HCT116 (cell line): ENCODE measurements at regions not wholly inside any gene's neighbourhood (a gene's known extent, or its start where the extent isn't known, plus 50 kb on each side); places are given as distances from the start of the nearest gene placed in this dataset.

Experiments used
- ATAC-seq: fragments of 200-7000 bp; cut with Tn5 transposase; 2 replicates; pipeline ENCODE4 v1.9.1; 2020; ENCODE audit warnings: mild to moderate bottlenecking, moderate library complexity
- BruUV-seq: library from RNA; stranded (reverse); fragments of 400-500 nt; replicated peaks from 2 replicates; lab custom pipeline; 2021; lab: Mats Ljungman, UMichigan
- CTCF ChIA-PET: fragments of 300-600 bp; sonication (Branson Sonifier 250); formaldehyde crosslinking; loops from one replicate; lab custom pipeline; 2021; ENCODE audit warnings: antibody characterized with exemption; lab: Charles Lee
- POLR2A ChIA-PET: fragments of 300-600, 350-600 bp; sonication (Branson Sonifier 250); formaldehyde crosslinking; loops from one replicate; lab custom pipeline; 2021; ENCODE audit warnings: antibody characterized with exemption; lab: Charles Lee
- RAD21 ChIA-PET, 2 experiments: fragments of 300-600 bp; sonication (Branson Sonifier 250); formaldehyde crosslinking; loops; one replicate each; lab custom pipeline; 2023; ENCODE audit warnings: low total read pairs in 2 of 2; ENCODE audit not compliant: uncharacterized antibody in 2 of 2, unreplicated experiment in 2 of 2, low non-redundant PET in 1 of 2; lab: Charles Lee
- DNase-seq: peaks from one replicate; pipeline ENCODE4 v3.0.0-alpha.2; 2010; ENCODE audit warnings: low read depth, low spot score
- H2AFZ ChIP-seq: fragments of 200-600 bp; shearing (Covaris generic), sonication (generic); 2 replicates; pipeline ENCODE4 v1.6.1; 2017; ENCODE audit warnings: low read depth, mixed run types, mixed read lengths, antibody characterized with exemption, low read length; ENCODE audit not compliant: poor library complexity, severe bottlenecking
- H3K27ac ChIP-seq: 2 replicates; pipeline ENCODE4 v1.5.1; 2012; ENCODE audit warnings: low read depth, low read length
- H3K27me3 ChIP-seq: fragments of 200-600 bp; sonication (generic); 2 replicates; pipeline ENCODE4 v1.6.1; 2016; ENCODE audit warnings: mixed run types, low read length, mixed read lengths; ENCODE audit not compliant: insufficient read depth
- H3K36me3 ChIP-seq, 2 experiments: fragments of 200-500 bp in 1 of 2; fragments of 200-600 bp in 1 of 2; sonication (Bioruptor generic) in 1 of 2; sonication (generic) in 1 of 2; 2 replicates each; pipeline versions ENCODE4 v1.5.1 to v1.6.1; 2014 to 2016; ENCODE audit warnings: low read length in 2 of 2, inconsistent platforms in 1 of 2, mixed read lengths in 1 of 2, mixed run types in 1 of 2; ENCODE audit not compliant: insufficient read depth in 2 of 2, control insufficient read depth in 1 of 2
- H3K4me1 ChIP-seq, 2 experiments: fragments of 200-600 bp in 1 of 2; sonication (generic) in 1 of 2; 2 replicates each; pipeline versions ENCODE4 v1.5.1 to v1.6.1; 2012 to 2017; ENCODE audit warnings: low read length in 2 of 2, inconsistent platforms in 1 of 2, mild to moderate bottlenecking in 1 of 2, mixed read lengths in 1 of 2, mixed run types in 1 of 2, moderate library complexity in 1 of 2; ENCODE audit not compliant: insufficient read depth in 2 of 2, control insufficient read depth in 1 of 2
- H3K4me2 ChIP-seq: fragments of 200-600 bp; sonication (generic); 2 replicates; pipeline ENCODE4 v1.6.1; 2017; ENCODE audit warnings: mixed run types, low read length, mixed read lengths
- H3K4me3 ChIP-seq, 2 experiments: fragments of 200-600 bp in 1 of 2; sonication (generic) in 1 of 2; replicated peaks in 1 of 2; 2 replicates each; pipeline ENCODE4 v1.5.1; 2011 to 2016; ENCODE audit warnings: low read length in 2 of 2, control low read depth in 1 of 2, low read depth in 1 of 2, mild to moderate bottlenecking in 1 of 2, mixed read lengths in 1 of 2, mixed run types in 1 of 2
- H3K79me2 ChIP-seq: fragments of 200-600 bp; sonication (generic); 2 replicates; pipeline ENCODE4 v1.6.1; 2017; ENCODE audit warnings: mild to moderate bottlenecking, mixed run types, low read length, moderate library complexity, mixed read lengths; ENCODE audit not compliant: insufficient read depth
- H3K9ac ChIP-seq: fragments of 200-600 bp; sonication (generic); 2 replicates; pipeline ENCODE4 v1.6.1; 2016; ENCODE audit warnings: low read length, mixed read lengths
- H3K9me2 ChIP-seq: fragments of 200-600 bp; sonication (generic), shearing (Covaris generic); 2 replicates; pipeline ENCODE4 v1.6.1; 2017; ENCODE audit warnings: mixed run types, mild to moderate bottlenecking, moderate library complexity; ENCODE audit not compliant: insufficient read depth
- H3K9me3 ChIP-seq, 2 experiments: fragments of 200-500 bp in 1 of 2; fragments of 200-600 bp in 1 of 2; sonication (Bioruptor generic) in 1 of 2; sonication (generic) in 1 of 2; 2 replicates each; pipeline ENCODE4 v1.6.1; 2014 to 2017; ENCODE audit warnings: low read length in 2 of 2, mixed read lengths in 2 of 2, inconsistent platforms in 1 of 2, low read depth in 1 of 2, mild to moderate bottlenecking in 1 of 2, mixed run types in 1 of 2, moderate library complexity in 1 of 2; ENCODE audit not compliant: control insufficient read depth in 1 of 2, insufficient read depth in 1 of 2
- H4K20me1 ChIP-seq: fragments of 200-600 bp; sonication (generic), shearing (Covaris generic); 2 replicates; pipeline ENCODE4 v1.6.1; 2017; ENCODE audit warnings: mixed run types, mild to moderate bottlenecking, moderate library complexity; ENCODE audit not compliant: insufficient read depth
- CBX3 ChIP-seq: IDR thresholded peaks from 2 replicates; pipeline ENCODE4 v1.6.1; 2012; ENCODE audit warnings: low read depth
- CEBPB ChIP-seq: IDR thresholded peaks from 2 replicates; pipeline ENCODE4 v1.6.1; 2012; ENCODE audit warnings: low read depth
- EGR1 ChIP-seq: IDR thresholded peaks from 2 replicates; pipeline ENCODE4 v1.6.1; 2012; ENCODE audit warnings: low read depth
- ELF1 ChIP-seq: IDR thresholded peaks from 2 replicates; pipeline ENCODE4 v1.6.1; 2012; ENCODE audit warnings: low read depth, borderline replicate concordance
- EZH2 ChIP-seq: fragments of 200-600 bp; sonication (generic); IDR thresholded peaks from 2 replicates; pipeline ENCODE4 v1.6.1; 2017; ENCODE audit warnings: antibody characterized with exemption, mixed run types
- EZH2phosphoT487 ChIP-seq: fragments of 200-600 bp; IDR thresholded peaks from 2 replicates; pipeline ENCODE4 v1.6.1; 2018; ENCODE audit warnings: antibody characterized with exemption, borderline replicate concordance
- FOSL1 ChIP-seq: IDR thresholded peaks from 2 replicates; pipeline ENCODE4 v1.6.1; 2012; ENCODE audit warnings: low read depth
- JUND ChIP-seq: IDR thresholded peaks from 2 replicates; pipeline ENCODE4 v1.6.1; 2012
- POLR2AphosphoS5 ChIP-seq: IDR thresholded peaks from 2 replicates; pipeline ENCODE4 v1.6.1; 2011; ENCODE audit warnings: mild to moderate bottlenecking, low read depth, low read length, moderate library complexity
- RAD21 ChIP-seq: IDR thresholded peaks from 2 replicates; pipeline ENCODE4 v1.6.1; 2012; ENCODE audit warnings: low read depth, mild to moderate bottlenecking
- SIN3A ChIP-seq: IDR thresholded peaks from 2 replicates; pipeline ENCODE4 v1.6.1; 2012; ENCODE audit warnings: low read depth
- SP1 ChIP-seq: IDR thresholded peaks from 2 replicates; pipeline ENCODE4 v1.6.1; 2012; ENCODE audit warnings: low read depth
- TCF7L2 ChIP-seq: IDR thresholded peaks from 2 replicates; pipeline ENCODE4 v1.7.0; 2011; ENCODE audit warnings: borderline replicate concordance, inconsistent platforms; ENCODE audit not compliant: insufficient read depth, insufficient read length; ENCODE audit errors: extremely low read depth
- ZFX ChIP-seq: fragments of 450-650 bp; IDR thresholded peaks from 2 replicates; pipeline ENCODE4 v1.6.1; 2017
- ZNF274 ChIP-seq: fragments of 200-500 bp; sonication (Bioruptor generic); IDR thresholded peaks from 2 replicates; pipeline ENCODE4 v1.6.1; 2014; ENCODE audit warnings: mild to moderate bottlenecking, low read depth, low read length, inconsistent platforms
- intact Hi-C: fragments of 100-400 bp; cut with micrococcal nuclease; formaldehyde crosslinking; loops from 2 replicates; pipeline ENCODE4 v1.10.0; 2022
- TF ChIP-seq, protein P1 (sequence below): IDR thresholded peaks from 2 replicates; pipeline ENCODE4 v1.6.1; 2012
- TF ChIP-seq, protein P2 (sequence below), 3 experiments: fragments of 200-600 bp in 1 of 3; sonication (generic) in 1 of 3; IDR thresholded peaks in 2 of 3; conservative IDR thresholded peaks in 1 of 3; 2 replicates each; pipeline ENCODE4 v1.5.1; 2012 to 2017; ENCODE audit warnings: low read depth in 2 of 3, low read length in 2 of 3, antibody characterized with exemption in 1 of 3, borderline replicate concordance in 1 of 3, control low read depth in 1 of 3, mild to moderate bottlenecking in 1 of 3, mixed read lengths in 1 of 3, mixed run types in 1 of 3, moderate library complexity in 1 of 3; ENCODE audit not compliant: insufficient read depth in 1 of 3
- TF ChIP-seq, protein P3 (sequence below): IDR thresholded peaks from 2 replicates; pipeline ENCODE4 v1.6.1; 2011; ENCODE audit warnings: mild to moderate bottlenecking, low read length, moderate library complexity; ENCODE audit not compliant: insufficient replicate concordance; ENCODE audit errors: extremely low read depth

DNA sequence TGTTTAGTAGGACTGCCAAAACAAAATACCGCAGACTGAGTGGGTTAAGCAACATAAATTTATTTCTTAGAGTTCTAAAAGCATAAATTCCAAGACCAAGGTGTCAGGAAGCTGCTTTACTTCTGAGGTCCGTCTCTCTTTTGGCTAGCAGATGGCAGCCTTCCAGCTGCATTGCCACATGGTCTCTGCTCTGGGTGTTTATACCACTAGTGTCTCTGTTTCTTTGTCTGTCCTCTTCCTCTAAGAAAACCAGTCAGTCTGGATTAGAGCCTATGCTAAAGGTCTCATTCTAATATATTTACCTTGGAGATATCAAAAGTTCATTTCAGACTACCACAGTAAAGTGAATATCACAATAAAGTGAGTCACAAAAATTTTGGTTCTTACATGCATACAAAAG is 519.8 kb downstream of the COL11A1 start:
- RAD21 ChIA-PET, result no interaction called here

More for the DNA sequence above, 519.8 kb downstream of the COL11A1 start:
- Histone ChIP-seq H3K79me2 (no peaks in the 10 kb centered on the region), H2AFZ (no peak overlapping the region), H3K4me3 (no peak overlapping the region), H3K9me3 (no peaks in the 10 kb centered on the region), H4K20me1 (no peaks in the 10 kb centered on the region), H3K9ac (no peak overlapping the region), H3K9me2 (no peaks in the 10 kb centered on the region), H3K4me2 (no peak overlapping the region), H3K36me3 (no peaks in the 10 kb centered on the region), H3K4me1 (0 out of 4 replicates have a peak, but pooled peaks cover 0 to 6% of the 10 kb centered on the region in 2 experiments), H3K27me3 (no peaks in the 10 kb centered on the region), H3K27ac (no peak overlapping the region)
- ATAC-seq (no peak), DNase-seq (no peak)
- intact Hi-C loops, result no loop called here
- TF ChIP-seq ZNF274, result no peak
- no peak for TF ChIP-seq CBX3
- TF ChIP-seq TCF7L2, result no peak
- TF ChIP-seq EGR1, result no peak
- TF ChIP-seq EZH2phosphoT487, result no peak
- TF ChIP-seq, protein P1, sequence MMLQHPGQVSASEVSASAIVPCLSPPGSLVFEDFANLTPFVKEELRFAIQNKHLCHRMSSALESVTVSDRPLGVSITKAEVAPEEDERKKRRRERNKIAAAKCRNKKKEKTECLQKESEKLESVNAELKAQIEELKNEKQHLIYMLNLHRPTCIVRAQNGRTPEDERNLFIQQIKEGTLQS, result no peak
- TF ChIP-seq EZH2, result no peak
- TF ChIP-seq, protein P2, sequence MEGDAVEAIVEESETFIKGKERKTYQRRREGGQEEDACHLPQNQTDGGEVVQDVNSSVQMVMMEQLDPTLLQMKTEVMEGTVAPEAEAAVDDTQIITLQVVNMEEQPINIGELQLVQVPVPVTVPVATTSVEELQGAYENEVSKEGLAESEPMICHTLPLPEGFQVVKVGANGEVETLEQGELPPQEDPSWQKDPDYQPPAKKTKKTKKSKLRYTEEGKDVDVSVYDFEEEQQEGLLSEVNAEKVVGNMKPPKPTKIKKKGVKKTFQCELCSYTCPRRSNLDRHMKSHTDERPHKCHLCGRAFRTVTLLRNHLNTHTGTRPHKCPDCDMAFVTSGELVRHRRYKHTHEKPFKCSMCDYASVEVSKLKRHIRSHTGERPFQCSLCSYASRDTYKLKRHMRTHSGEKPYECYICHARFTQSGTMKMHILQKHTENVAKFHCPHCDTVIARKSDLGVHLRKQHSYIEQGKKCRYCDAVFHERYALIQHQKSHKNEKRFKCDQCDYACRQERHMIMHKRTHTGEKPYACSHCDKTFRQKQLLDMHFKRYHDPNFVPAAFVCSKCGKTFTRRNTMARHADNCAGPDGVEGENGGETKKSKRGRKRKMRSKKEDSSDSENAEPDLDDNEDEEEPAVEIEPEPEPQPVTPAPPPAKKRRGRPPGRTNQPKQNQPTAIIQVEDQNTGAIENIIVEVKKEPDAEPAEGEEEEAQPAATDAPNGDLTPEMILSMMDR (IDR thresholded peaks at IDR 0.05 in 2 of 3, conservative IDR thresholded peaks at IDR 0.05 in 1 of 3; ENCODE audit: borderline replicate concordance in 1 of 3, insufficient read depth in 1 of 3, low read depth in 2 of 3, low read length in 2 of 3), result no peak
- TF ChIP-seq JUND, result no peak
- TF ChIP-seq ELF1, result no peak
- no peak for TF ChIP-seq SP1
- TF ChIP-seq POLR2AphosphoS5, result no peak
- TF ChIP-seq ZFX, result no peak
- TF ChIP-seq SIN3A, result no peak
- no peak for TF ChIP-seq CEBPB
- TF ChIP-seq RAD21, result no peak
- no peak for TF ChIP-seq FOSL1
- TF ChIP-seq, protein P3, sequence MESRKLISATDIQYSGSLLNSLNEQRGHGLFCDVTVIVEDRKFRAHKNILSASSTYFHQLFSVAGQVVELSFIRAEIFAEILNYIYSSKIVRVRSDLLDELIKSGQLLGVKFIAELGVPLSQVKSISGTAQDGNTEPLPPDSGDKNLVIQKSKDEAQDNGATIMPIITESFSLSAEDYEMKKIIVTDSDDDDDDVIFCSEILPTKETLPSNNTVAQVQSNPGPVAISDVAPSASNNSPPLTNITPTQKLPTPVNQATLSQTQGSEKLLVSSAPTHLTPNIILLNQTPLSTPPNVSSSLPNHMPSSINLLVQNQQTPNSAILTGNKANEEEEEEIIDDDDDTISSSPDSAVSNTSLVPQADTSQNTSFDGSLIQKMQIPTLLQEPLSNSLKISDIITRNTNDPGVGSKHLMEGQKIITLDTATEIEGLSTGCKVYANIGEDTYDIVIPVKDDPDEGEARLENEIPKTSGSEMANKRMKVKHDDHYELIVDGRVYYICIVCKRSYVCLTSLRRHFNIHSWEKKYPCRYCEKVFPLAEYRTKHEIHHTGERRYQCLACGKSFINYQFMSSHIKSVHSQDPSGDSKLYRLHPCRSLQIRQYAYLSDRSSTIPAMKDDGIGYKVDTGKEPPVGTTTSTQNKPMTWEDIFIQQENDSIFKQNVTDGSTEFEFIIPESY, result no peak
- CTCF ChIA-PET, result no interaction called here
- POLR2A ChIA-PET, result no interaction called here
- no TSS peak for BruUV-seq
